Stimulated activated CD4-positive, alpha-beta T cell treated with anti-CD3 and anti-CD28 coated beads, Interleukin-4, amount 100 ng/mL, for 24 hours (primary cell): ENCODE measurements at regions not wholly inside any gene's neighbourhood (a gene's known extent, or its start where the extent isn't known, plus 50 kb on each side); places are given as distances from the start of the nearest gene placed in this dataset.

Source experiments
- DNase-seq: peaks from one replicate; pipeline ENCODE4 v3.0.0-alpha.2; 2020

DNA sequence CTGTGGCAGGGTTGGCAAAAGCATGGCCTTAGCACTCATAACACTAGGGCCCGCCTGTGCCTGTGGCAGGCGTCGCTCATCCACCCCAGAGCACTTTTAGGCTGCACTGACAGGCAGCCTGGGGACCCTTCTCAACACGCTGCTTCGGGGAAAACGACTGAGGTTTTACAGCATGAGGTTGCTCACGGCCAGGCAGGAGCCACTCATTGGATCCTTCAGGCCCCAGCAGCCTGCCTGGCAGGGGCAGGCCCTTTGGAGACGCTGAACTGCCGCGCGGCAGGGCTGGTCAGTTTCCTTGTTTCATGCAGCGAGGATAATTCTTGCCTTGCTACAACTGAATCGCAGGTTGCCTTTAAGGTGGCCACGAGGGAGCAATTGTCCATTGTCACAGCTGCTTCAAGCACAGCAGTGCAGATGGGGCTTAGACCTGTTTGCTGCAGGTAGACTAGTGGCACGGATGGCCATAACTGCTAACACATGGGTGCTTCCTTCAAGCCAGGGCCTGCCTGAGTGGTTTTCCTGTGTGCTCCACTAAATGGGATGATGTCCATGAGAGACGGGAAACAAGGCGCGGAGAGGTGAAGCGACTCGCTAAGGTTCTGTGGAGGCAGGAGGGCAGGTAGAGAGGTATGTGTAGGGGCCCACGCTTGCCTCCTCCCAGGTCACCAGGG is 49.9 kb upstream of the HS6ST1 start:
- DNase-seq = no peak

DNA sequence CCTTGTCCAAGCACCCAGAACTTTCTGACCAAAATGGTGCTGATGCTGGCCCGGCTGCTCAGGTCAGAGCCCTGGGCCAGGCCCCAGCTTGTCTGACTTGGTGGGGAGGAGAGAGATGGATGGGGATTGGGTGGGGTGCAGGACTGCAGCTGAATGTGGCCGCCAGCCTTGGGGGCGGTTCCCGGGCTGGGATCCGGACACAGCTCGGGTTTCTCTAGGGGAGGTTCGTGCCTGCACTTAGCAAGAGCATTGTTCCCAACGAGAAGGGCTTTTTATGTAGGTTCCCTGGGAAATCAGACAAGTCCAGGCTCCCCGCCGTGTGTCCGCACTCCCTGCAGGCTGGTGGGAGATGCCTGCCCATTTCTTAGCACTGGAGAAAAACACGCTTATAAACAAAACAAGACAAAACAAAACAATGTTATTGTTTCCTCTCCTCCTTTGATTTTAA is 50.5 kb upstream of the HS6ST1 start:
- DNase-seq = no peak

DNA sequence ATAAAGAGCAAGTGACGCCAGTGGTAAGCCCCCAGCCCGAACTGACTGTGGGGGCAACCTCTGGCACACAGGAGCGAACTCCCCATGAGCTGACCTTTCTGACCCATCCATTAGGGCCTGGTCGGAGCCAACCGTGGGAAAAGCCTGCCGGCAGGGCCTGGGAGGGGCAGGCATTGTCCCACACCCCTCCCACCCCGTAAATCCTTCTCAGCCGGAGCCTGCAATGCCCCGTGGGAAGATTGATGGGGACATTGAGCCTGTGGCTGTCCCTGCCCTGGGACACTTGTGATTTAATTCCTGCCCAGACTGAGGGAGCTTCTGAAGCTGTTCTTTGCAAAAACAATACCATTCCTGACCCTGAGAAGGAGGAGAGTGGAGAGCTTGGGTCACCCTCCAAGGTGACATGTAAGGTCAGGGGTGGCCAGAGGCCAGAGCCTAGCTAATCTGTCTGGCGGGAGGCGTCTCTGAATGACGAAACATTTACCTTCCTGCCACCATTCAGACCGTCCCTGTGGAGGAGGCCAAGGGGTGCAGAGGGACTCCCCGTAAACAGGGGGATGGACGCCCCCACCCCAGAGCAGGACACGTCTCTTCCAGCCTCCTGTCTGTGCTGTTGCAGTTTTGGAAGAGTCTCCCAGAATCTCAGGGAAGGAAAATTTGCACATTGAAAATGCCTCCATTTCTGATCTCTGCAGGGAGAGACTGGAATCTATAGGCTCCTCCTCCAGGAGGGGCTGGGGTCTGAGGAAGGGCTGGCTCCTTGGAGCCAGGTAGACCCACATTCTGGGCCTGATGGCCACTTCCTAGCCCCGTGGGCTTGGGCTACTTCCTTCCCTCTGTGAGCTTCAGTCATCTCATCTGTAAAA is 51.2 kb upstream of the HS6ST1 start:
- DNase-seq = no peak

DNA sequence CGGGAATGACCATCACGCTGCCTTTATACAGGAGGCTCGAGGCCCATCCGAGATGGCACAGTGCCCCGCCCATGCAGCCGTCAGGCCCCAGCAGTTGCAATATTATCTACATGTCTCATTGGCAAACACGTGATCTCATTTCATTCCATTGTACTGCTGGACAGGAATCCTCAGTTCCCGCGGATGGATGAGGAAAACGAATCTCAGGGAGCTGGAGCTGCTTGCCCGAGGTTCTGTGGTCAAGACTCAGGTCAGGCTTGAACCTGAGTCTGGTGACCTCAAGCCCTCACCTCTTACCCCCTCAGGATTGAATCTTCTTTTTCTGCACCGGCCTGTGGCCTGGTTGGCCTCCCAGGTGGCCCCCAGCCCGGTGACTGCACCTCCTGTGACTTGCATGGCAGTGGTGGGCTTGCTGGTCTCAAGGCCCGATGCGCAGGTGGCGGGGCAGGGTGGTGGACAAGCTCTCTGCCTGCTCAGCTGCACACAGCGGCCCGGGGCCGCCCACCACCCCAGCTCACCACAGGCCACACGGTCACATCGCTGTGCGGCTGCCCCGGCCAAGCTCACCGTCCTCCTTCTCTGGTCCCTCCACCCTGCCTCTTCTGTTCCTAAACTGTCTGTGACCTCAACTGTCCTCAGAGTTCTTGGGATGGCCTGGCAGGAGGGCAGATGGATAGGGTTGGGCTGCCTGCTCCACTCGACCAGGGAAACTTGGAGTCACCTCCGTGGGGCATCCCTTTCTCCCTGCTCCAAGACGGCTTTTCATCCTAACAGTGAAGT is 52.0 kb upstream of the HS6ST1 start:
- no peak for DNase-seq

DNA sequence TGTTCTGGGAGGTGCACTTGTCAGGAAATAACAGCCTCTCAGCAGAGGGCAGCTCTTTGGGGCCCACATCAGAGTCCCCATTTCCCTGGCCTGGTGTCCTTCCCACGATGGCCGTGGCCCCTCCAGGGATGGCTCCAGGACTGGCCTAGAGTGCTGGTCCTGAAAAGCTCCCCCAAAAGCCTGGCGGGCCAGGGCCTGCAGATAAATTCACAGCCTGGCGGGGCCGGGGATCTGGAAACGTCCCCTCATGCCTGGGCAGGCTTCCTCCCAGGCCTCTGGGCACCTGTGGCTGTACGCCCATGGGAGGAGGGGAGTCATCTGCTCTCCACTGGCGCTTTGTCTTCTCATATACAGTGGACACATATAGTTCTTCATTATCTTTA is 52.6 kb upstream of the HS6ST1 start:
- DNase-seq = no peak

DNA sequence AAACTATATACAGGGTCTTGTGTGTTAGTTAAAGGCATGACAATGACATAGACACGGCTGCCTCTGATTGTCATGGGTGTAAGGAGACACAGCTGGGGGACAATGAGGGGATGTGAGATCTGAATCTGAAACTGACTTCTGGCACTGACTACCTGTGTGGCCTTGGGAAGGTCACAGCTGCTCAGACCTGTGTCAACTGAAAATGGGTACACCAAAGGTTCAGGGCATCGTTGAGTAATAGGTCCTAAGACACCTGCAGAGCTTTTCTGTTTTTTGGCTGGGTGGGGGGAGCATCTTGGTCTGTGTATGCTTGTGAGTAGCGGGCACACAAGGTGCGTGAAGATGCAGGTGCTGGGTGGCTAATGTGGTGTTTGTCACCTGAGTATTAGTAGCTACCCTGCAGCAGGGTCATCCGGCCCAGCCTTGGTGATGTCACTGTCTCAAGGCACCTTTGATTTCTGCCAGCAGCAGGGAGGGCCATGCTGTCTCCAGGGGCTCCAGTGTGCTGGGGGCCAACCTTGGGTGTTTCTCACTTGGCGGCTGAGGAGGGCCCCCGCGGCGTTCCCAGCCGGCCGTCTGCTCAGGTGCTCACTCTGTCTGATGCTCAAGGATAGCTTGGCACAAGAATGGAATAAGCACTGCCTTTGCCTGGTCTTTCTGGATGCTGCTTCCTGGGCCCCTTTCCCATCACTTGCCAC is 53.1 kb upstream of the HS6ST1 start:
- no peak for DNase-seq

DNA sequence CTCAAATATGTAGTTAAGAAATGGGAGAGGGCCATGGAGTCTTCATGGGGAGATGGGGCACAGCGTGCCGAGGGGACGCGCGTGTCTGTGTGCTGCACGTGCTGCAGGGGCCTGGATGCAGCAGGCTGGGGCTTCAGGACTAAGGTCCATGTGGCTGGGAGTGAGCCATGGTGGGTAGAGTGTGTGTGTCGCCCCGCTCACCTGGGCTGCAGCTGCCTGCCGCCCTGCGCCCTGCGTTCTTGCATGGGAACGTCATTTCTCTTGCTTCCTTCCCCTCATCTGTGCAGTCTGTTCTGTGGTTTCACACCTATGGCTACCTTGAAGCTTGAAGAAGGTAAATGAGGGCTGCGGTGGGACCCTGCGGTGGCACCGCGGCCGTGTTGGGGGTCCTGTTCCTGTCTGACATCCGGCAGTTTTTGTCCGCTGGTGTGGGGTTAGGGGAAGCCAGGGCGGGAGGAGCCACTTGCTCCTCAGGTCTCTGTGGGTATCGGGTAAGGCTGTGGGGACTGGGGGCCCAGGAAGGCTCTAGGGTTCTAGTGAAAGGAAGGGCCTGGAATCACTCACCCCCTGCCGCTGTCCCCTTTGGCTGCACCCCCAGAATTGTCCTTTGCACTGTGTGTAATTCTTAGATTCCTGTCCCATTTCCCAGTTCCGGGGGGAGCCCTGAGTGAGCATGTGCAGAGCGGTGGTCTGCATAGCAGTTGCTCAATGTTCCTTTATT is 54.1 kb upstream of the HS6ST1 start:
- DNase-seq = no peak

DNA sequence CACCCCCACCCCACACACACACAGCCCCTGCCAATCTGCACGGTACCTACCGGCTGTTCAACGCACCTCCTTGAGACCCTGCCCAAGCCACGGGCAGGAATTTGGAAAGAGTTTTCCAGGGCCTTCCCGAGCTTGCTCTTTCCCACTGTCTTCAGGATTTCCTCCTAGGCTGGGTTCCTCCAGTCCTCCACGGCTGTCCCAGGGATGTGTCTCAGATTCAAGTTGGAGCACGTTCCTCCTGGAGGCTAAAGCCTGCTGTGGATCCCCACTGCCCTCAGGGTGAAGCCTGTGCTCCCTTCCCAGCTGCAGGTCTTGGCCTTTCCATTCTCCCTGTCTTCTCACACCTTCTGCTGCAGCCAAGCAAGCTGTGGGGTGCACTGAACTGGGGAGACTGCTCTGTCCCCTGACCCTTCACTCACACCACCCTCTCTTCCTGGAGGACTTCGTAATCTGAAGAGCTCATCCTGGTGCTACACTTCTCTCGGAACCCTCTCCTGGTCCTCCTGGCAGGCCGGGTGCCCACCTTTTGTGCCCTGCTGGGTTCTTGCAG is 54.9 kb upstream of the HS6ST1 start:
- no peak for DNase-seq

DNA sequence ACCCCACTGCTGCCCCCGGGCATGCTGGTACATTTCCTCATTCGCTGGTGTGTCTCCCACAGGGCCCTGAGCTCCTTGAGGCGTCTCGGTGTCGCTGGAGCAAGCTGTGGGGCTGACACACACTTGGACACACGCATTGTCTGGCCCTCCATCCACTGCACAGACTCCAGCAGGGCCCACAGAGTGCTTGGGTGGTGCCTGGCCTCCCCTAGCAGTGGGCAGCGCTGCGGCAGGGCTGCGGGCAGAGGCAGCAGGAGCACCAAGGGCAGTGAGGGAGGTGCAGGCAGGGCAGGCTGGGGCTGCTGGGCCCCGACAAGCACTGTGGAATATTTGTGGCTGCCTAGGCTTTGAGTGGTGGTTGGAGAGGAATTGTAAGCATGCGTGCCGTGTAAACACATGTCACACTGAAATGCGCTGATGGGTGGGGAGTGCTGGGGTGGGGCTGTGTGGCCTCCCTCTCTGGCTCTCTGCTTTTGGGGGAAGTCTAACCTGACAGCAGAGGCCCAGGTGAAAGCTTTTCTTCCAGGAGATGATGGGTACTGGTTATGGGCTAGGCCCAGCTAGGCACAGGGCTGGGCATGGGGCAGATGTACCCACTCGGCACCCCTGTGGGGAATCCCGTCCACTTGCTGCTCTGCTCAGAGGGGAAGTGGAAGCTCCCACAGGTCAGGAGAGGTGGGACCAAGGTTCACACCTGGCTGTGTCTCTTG is 55.5 kb upstream of the HS6ST1 start:
- DNase-seq = no peak

DNA sequence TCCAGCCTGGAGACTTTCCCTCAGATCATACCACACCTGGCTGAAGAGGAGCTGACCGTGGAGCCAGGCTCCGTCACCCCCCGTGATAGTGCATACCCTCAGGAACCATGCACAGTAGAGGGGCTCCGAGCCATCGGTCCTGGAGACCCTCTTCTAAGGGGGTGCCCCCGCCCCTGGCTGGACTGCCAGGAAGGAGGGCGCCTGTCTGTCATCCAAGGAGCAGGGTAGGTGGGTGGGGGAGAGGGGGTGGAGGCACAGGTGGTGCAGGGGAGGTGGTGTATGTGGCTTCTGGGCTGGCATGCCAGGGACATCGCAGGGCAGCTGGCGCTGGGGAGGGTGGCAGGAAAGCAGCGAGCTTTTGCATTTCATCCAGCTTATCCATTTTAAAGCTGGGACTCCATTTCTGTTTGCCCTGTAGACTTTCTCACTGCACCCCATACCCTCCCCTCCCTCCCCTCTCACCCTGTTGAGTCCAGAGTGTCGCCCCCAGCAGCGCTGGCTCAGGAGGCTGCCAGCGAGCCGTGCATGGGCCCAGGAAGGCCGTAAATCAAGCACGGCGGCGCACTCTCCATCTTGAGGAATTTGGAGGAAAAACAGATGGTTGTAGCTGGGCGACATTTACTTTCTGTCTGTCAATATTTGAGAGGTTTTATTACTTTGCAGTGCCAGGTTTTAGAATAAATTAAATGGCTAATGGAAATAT is 56.2 kb upstream of the HS6ST1 start:
- no peak for DNase-seq

DNA sequence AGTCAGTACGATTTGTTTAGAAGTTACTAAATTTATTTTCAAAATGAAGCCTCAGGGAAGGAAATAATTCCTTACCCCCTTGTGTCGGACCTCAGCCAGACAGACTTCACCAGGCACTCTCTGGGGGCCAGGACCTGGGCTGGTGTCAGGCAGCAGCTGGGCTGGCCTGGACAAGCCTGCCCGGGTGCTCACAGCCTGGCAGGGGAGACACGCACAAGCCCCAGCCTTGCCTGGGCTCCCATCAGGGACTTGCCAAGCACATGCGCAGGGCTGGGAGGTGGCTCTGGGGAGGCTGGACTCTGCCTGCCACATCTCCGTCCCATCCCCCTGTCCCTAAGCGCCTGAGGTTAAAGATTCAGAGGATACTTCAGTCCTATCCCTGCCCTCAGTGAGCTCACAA is 56.8 kb upstream of the HS6ST1 start:
- DNase-seq = no peak

DNA sequence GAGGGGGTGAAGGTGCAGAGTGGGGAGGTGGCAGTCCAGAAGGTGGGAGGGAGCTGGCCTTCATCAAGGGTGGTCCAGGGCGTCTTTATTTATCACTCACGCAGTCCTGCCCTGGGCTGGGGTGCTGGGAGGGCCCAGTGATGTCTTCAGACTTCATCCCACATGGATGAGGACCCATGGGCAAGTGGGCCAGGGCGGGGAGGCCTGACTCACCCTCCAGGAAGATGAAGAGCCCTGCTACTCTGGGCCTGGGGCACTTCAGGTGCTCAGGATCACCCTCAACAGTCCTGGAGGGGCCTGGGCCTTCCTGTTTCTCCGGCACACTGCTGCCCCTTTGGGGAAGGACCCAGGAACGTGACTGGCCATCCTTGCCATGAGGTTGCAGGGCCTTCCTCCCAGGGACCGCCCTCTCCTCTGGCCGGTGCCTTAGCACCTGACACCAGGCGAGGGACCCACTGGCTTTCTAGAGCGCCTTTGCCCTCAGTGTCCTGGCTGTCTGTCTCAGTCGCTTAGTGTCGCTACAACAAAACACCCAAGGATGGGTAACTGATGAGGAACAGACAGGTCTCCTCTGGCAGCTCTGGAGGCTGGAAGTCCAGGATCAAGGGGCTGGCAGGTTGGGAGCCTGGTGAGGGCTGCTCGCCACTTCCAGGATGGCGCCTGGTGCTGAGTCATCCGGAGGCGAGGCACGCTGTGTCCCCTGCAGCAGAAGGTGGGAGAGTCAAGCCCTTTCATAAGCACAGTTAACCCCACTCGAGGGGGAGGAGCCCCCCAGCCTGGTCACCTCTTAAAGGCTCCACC is 57.8 kb upstream of the HS6ST1 start:
- DNase-seq = no peak

DNA sequence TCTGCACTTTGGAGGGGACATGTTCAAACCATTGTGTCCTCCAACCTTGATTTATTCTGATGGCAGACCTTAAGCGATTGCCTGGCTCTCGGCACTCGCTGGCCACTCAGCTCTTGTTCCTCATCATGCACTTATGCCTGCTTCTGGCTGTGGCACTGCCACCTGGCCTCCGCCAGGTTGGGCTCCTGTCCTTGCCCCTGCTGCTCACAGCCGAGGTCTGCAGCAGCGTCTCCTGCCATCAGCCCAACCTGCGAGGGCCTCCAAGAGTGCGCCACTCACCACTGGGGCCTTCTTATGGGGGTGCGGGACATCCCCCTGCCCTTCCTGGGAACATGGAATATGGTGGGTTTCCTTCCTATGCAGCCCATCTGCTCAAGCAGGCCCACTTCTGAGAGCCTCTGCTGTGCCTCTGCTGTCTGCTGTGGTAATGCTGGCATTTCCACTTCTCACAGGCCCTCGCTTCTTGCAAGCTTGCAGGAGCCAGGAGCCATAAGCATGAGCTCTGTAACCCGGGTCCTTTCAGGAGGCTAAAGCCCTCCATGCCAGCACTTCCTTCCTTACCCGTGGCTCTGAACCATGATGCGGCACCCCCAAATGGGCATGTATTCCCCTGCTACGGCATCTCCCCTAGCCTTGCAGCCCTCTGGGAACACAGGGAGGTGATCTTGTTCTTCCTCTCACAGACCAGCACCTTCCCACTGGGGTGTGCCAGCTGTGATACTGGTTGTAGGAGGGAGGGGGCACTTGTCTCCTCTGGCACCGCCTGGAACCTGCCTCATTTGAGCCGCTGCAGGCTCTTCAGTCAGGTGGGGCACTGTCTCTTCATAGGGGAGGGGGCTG is 58.6 kb upstream of the HS6ST1 start:
- DNase-seq = no peak

DNA sequence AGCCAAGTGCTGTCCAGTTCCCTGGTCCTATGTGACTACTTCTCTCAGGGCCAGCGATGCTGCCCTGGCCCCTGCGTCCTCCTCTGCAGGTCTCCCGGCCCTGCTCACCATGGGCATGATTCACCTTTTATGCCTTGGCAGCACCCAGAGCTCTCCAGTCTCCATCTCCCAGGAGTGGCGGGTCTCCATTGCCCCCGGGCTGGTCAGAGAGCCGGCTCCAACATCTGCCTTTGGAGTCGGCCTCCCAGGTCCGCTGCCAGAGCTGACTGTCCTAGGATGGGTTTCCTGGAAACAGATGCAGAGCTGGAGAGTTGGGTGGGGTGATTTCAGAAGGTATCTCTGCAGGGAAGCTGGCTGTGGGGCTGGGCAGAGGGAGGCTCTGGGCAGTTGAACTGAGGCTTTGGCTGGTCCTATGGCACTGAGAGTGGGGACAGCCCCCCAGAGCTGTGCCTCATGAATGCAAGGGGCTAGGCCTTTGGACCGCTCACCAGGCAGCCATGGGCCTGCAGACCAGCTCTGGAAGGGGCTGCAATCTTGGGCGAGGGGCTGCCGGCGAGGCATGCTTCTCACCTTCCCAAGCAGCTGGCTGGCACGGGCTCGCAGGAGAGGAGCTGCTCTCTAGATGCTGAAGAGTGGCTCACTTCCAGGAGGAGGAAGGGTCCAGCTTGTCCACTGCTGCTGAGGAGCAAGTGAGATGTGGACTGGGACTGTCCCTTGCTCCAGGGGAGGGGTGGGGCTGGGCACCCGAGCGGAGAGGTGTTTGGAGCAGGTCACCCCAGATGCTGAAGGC is 59.8 kb upstream of the HS6ST1 start:
- no peak for DNase-seq

DNA sequence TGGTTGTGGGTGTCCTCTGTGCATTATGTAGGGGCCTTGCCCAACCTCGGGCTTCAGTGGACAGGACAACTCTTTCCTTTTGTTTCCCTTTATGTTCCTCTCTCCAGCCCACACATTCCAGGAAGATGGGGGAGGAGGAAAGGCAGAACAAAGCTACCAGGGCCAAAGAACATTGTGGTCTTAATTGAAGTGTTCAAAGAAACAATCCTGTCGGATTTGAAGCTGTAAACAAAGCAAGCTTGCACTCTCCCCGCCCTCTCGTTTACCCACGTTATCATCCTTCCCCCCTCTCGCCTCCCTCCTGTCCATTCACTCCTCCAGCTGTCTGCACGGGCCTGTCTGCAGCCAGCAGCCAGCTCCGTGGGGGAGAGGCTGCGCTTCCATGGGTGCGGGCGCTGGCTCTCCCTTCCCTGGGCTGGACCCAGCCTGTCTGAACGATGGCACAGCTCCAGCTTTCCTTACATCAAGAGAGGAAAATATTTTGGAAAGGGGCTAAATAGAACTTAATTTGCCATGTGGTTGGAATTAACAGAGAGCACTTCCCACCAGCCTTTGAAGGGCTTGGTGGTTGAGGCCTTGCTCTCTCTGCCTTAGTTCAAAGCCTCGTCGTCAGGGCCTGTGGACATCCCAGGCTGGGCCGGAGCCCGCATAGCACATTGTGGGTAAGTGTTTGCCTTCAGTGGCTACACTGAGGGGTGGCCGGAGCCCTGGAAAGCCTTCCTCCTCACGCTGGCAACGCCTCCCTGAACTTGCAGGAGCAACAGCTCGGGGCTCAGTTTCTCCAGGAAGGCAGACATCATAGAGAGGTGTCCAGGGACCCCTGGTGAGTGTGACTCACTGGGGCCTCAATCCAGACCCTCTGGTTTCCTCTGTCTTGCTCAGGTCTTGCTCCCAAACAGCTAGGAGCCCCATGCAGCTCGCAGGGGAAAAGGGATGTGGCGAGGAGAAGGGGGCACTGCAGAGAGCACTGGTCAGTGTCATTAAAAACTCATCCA is 60.6 kb upstream of the HS6ST1 start:
- no peak for DNase-seq

DNA sequence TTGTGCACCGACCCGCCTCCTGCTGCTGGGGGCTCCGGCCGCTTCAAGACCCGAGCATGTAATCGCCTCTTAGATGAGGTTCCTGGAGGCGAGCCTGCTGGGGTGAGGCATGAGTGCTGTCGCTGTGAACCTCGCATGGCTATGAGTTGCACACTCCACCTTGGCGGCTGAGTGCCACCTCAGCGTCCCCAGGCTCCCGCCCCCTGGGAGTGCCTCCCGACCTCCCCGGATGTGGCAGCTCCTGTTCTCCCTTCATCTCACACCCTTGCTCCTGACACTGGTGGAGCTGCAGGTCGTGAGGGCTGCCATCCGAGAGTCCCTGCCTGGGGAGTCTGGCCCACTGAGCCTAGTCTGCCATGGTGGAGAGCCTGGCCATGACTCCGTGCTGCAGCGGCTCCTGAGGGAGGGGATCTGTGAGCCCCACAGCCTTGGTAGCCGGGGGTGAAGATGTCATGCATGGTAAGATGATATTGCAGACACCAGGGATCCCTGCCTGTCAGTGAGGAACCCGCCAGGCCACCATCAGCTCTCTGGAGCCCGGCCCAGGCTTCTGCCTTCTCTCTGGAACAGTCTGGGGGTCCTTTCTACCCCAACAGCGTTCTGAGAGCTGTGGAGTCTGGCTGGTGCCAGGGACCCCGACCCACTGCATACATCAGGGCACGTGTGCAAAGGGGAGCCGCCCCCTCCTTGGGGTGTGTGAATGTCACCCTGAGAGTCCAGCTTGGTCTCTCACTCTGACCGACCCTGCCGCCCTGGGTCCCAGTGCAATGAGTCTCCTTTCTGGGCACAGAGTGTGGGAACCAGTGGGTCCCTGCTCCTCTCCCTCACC is 61.6 kb upstream of the HS6ST1 start:
- no peak for DNase-seq
